ENCODE measurements at regions not wholly inside any gene's neighbourhood (a gene's known extent, or its start where the extent isn't known, plus 50 kb on each side); places are given as distances from the start of the nearest gene placed in this dataset.

- no peak for TF ChIP-seq EZH2 (IDR thresholded peaks at IDR 0.05; ENCODE audit: borderline replicate concordance, low read depth, low read length, poor library complexity, severe bottlenecking)
- TF ChIP-seq, protein P1, sequence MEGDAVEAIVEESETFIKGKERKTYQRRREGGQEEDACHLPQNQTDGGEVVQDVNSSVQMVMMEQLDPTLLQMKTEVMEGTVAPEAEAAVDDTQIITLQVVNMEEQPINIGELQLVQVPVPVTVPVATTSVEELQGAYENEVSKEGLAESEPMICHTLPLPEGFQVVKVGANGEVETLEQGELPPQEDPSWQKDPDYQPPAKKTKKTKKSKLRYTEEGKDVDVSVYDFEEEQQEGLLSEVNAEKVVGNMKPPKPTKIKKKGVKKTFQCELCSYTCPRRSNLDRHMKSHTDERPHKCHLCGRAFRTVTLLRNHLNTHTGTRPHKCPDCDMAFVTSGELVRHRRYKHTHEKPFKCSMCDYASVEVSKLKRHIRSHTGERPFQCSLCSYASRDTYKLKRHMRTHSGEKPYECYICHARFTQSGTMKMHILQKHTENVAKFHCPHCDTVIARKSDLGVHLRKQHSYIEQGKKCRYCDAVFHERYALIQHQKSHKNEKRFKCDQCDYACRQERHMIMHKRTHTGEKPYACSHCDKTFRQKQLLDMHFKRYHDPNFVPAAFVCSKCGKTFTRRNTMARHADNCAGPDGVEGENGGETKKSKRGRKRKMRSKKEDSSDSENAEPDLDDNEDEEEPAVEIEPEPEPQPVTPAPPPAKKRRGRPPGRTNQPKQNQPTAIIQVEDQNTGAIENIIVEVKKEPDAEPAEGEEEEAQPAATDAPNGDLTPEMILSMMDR (conservative IDR thresholded peaks at IDR 0.05; ENCODE audit: low read depth, low read length) = no peak
These were observed 176.9 kb upstream of the SOX2 start for GRCh38 chr3:181534781-181535221.

Measured in A673 (cell line).